Endodermal cell (in vitro differentiated cells): ENCODE measurements at regions not wholly inside any gene's neighbourhood (a gene's known extent, or its start where the extent isn't known, plus 50 kb on each side); places are given as distances from the start of the nearest gene placed in this dataset.

Experiments
- DNase-seq: peaks from one replicate; pipeline ENCODE4 v3.0.0-alpha.2; 2017
- H3K27ac ChIP-seq: 2 replicates; pipeline ENCODE4 v1.5.1; 2013; ENCODE audit warnings: mild to moderate bottlenecking, low read depth, low read length, moderate library complexity
- H3K27me3 ChIP-seq: 2 replicates; pipeline ENCODE4 v1.6.1; 2013; ENCODE audit warnings: mild to moderate bottlenecking, low read length, moderate library complexity; ENCODE audit not compliant: insufficient read depth, control insufficient read depth, poor library complexity, severe bottlenecking
- H3K36me3 ChIP-seq: 2 replicates; pipeline ENCODE4 v1.7.0; 2013; ENCODE audit warnings: mild to moderate bottlenecking, low read length, moderate library complexity; ENCODE audit not compliant: control insufficient read depth, insufficient read depth
- H3K4me1 ChIP-seq: one replicate; pipeline ENCODE4 v1.7.0; 2013; ENCODE audit warnings: low read length; ENCODE audit not compliant: control insufficient read depth, insufficient read depth
- H3K4me3 ChIP-seq: 2 replicates; pipeline ENCODE4 v1.5.1; 2013; ENCODE audit warnings: mild to moderate bottlenecking, low read length, moderate library complexity
- H3K9ac ChIP-seq: 2 replicates; pipeline ENCODE4 v1.6.1; 2013; ENCODE audit warnings: mild to moderate bottlenecking, low read length, moderate library complexity; ENCODE audit not compliant: poor library complexity, severe bottlenecking; ENCODE audit errors: extremely low read depth
- H3K9me3 ChIP-seq: 2 replicates; pipeline ENCODE4 v1.6.1; 2013; ENCODE audit warnings: mild to moderate bottlenecking, low read length, moderate library complexity; ENCODE audit not compliant: control insufficient read depth
- H3K27ac Mint-ChIP-seq: 2 replicates; pipeline ENCODE4 v1.8.0; 2020; ENCODE audit warnings: mixed read lengths
- H3K27me3 Mint-ChIP-seq: 2 replicates; pipeline ENCODE4 v1.8.0; 2021; ENCODE audit warnings: mild to moderate bottlenecking, mixed read lengths; ENCODE audit not compliant: insufficient read depth
- H3K36me3 Mint-ChIP-seq: 2 replicates; pipeline ENCODE4 v1.8.0; 2020; ENCODE audit warnings: low read depth, mixed read lengths
- H3K4me1 Mint-ChIP-seq: 2 replicates; pipeline ENCODE4 v1.8.0; 2020; ENCODE audit warnings: mixed read lengths
- H3K4me3 Mint-ChIP-seq: 2 replicates; pipeline ENCODE4 v1.8.0; 2020; ENCODE audit warnings: mild to moderate bottlenecking, moderate library complexity, mixed read lengths
- H3K9me3 Mint-ChIP-seq: 2 replicates; pipeline ENCODE4 v1.8.0; 2020; ENCODE audit warnings: mild to moderate bottlenecking, mixed read lengths
- CTCF ChIP-seq: fragments of 200-600 bp; sonication (generic); conservative IDR thresholded peaks from 2 replicates; pipeline ENCODE4 v1.5.0; 2021; ENCODE audit warnings: antibody characterized with exemption, mild to moderate bottlenecking
- WGBS, 2 experiments: methylation state at CpG; one replicate each; pipeline versions ENCODE4 v1.1.5 to v1.1.7; 2013; ENCODE audit warnings: missing lambda C conversion rate in 2 of 2, mixed read lengths in 1 of 2; ENCODE audit not compliant: insufficient coverage in 1 of 2, insufficient read length in 1 of 2; 5-methylcytosine and 5-hydroxymethylcytosine counted together

- no peaks in the 10 kb centered on the region for H3K27me3 ChIP-seq
- Mint-ChIP-seq H3K27me3 (no peaks in the 10 kb centered on the region), H3K36me3 (no peaks in the 10 kb centered on the region), H3K27ac (no peak overlapping the region), H3K9me3 (no peaks in the 10 kb centered on the region), H3K4me3 (no peak overlapping the region), H3K4me1 (no peaks in the 10 kb centered on the region)
- TF ChIP-seq CTCF: no peak
- no peak overlapping the region for H3K4me3 ChIP-seq
- no peak overlapping the region for H3K27ac ChIP-seq
- H3K36me3 ChIP-seq: no peaks in the 10 kb centered on the region
- DNase-seq: no peak
- no peak overlapping the region for H3K9ac ChIP-seq
- 85% methylated on average over 1 of the region's 1 CpG; no CpG with 5 or more reads in 1 of the 2 experiments for WGBS, 2 experiments
- no peaks in the 10 kb centered on the region for H3K9me3 ChIP-seq
- no peaks in the 10 kb centered on the region for H3K4me1 ChIP-seq
Observed at GRCh38 chr18:30566877-30567276, 475.7 kb downstream of the DSC3 start.

GRCh38 chr18:30562231-30562630, 480.3 kb downstream of the DSC3 start:
- no peak for DNase-seq
- no peak for TF ChIP-seq CTCF
- Mint-ChIP-seq H3K4me3 (no peak overlapping the region), H3K9me3 (peaks cover 2% of the 10 kb centered on the region), H3K27me3 (no peaks in the 10 kb centered on the region), H3K4me1 (no peaks in the 10 kb centered on the region), H3K27ac (no peak overlapping the region), H3K36me3 (no peaks in the 10 kb centered on the region)
- H3K4me3 ChIP-seq: no peak overlapping the region
- 83% methylated on average over 1 of the region's 1 CpG; no CpG with 5 or more reads in 1 of the 2 experiments for WGBS, 2 experiments
- H3K27me3 ChIP-seq: no peaks in the 10 kb centered on the region
- no peak overlapping the region for H3K27ac ChIP-seq
- no peaks in the 10 kb centered on the region for H3K9me3 ChIP-seq
- no peaks in the 10 kb centered on the region for H3K36me3 ChIP-seq
- H3K4me1 ChIP-seq: no peaks in the 10 kb centered on the region
- no peak overlapping the region for H3K9ac ChIP-seq

DNA sequence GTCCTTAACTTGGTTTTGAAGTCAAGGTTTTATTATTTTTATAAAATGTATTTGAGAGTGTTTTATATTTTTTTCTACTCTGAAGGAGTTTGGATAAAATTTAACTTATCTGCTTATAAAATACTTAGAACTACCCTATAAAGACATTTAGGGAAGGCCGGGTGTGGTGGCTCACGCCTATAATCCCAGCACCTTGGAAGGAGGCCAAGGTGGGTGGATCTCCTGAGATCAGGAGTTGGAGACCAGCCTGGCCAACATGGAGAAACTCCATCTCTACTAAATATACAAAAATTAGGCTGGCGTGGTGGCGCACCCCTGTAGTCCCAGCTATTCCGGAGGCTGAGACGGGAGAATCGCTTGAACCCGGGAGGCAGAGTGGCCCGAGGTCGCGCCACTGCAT, 486.4 kb downstream of the DSC3 start:
- no peaks in the 10 kb centered on the region for H3K4me1 Mint-ChIP-seq
- Histone ChIP-seq H3K4me1 (no peaks in the 10 kb centered on the region), H3K27me3 (no peaks in the 10 kb centered on the region), H3K36me3 (no peaks in the 10 kb centered on the region), H3K27ac (no peak overlapping the region), H3K4me3 (no peak overlapping the region), H3K9me3 (no peaks in the 10 kb centered on the region), H3K9ac (no peak overlapping the region)
- no peaks in the 10 kb centered on the region for H3K36me3 Mint-ChIP-seq
- peaks cover 2% of the 10 kb centered on the region for H3K9me3 Mint-ChIP-seq
- no peak overlapping the region for H3K27ac Mint-ChIP-seq
- no peak for TF ChIP-seq CTCF
- H3K27me3 Mint-ChIP-seq: no peaks in the 10 kb centered on the region
- 95% methylated on average over 11 of the region's 11 CpGs; no CpG with 5 or more reads in 1 of the 2 experiments for WGBS, 2 experiments
- no peak overlapping the region for H3K4me3 Mint-ChIP-seq
- DNase-seq: no peak
